ENCODE measurements at regions not wholly inside any gene's neighbourhood (a gene's known extent, or its start where the extent isn't known, plus 50 kb on each side); places are given as distances from the start of the nearest gene placed in this dataset.
"Not testable (repeated sequence)": the region's sequence is repeated elsewhere in the genome, so short reads cannot be mapped to it uniquely, and the experiment has no call there.

DNA sequence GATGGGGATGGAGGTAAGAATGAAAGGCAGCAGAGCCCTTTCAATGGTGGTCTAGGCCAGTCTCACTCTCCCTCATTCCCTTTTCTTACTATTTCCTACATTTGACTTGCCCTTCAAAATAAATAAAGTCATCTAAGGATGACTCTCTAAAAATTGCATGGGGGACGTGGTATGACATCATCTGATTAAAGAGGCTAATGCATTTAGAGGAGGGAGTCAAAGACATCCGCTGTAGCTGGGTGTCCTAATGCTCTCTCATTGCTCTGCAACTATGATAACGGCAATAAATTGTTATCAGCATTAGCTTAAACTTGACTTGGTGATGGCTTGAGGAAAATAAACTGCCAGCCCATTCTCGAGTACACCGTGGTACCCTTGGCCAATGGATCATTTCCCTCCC lies 225.6 kb upstream of the PBX1 start:
- no peak for DNase-seq

- no peak for DNase-seq
Observed at GRCh38 chr1:164337394-164337793, 221.6 kb upstream of the PBX1 start.

- no peak for DNase-seq
Observed at GRCh38 chr1:164337885-164338284, 221.1 kb upstream of the PBX1 start.

DNA sequence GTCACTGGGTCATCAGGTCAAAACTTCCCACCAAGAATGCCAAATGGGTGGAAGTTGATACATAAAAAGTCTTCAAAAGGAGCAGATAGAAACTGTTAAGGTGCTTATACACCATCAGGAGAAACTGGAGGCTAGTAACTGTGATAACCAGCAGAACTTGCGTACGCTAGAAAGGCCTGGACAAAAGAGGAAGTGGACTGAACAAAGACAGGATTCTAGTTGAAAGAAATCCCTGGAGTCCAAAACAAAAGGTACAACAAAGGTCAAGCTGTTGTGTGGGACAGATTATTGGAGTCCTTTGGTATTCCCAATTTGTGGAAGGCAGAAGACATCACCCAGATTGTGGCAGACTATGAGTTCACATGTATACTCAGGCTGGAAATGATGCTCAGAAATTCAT lies 215.8 kb upstream of the PBX1 start:
- DNase-seq = no peak

- no peak for DNase-seq
Observed at GRCh38 chr1:164347980-164348379, 211.0 kb upstream of the PBX1 start.

DNA sequence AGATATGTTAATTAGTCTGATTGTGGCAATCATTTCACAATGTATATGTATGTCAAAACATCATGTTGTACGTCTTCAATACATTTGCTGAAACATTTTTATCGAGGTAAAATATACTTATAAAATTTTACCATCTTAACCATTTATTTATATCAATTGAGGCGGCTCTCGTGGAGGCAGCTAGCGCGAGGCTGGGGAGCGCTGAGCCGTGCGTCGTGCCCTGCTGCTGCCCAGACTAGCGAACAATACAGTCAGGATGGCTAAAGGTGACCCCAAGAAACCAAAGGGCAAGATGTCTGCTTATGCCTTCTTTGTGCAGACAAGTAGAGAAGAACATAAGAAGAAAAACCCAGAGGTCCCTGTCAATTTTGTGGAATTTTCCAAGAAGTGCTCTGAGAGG lies 202.5 kb upstream of the PBX1 start:
- DNase-seq = no peak

DNA sequence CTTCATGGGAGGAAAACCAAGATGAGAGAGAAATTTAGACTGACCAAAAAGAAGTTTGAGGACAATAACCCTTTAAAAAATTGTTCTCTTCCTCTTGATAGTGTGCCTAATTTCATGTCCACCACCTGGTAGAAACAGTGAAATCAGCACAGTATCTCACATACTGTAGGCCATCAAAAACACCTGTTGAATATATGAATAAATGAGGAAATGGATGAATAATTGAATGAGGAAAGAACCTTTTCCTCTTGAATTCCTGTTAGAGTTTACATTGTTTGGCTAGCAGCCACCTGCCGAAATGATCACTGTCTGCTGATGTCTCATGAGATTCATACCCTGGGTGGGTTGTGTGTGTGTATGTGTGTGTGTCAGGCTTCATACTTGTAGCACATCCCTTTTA lies 198.7 kb upstream of the PBX1 start:
- no peak for DNase-seq

GRCh38 chr1:164361927-164362326 lies 197.1 kb upstream of the PBX1 start:
- no peak for DNase-seq

- no peak for DNase-seq
Observed at GRCh38 chr1:164363980-164364379, 195.0 kb upstream of the PBX1 start.

- no peak for DNase-seq
Observed at GRCh38 chr1:164366014-164366413, 193.0 kb upstream of the PBX1 start.

- DNase-seq = no peak
Observed at GRCh38 chr1:164369698-164370365, 189.2 kb upstream of the PBX1 start.

DNA sequence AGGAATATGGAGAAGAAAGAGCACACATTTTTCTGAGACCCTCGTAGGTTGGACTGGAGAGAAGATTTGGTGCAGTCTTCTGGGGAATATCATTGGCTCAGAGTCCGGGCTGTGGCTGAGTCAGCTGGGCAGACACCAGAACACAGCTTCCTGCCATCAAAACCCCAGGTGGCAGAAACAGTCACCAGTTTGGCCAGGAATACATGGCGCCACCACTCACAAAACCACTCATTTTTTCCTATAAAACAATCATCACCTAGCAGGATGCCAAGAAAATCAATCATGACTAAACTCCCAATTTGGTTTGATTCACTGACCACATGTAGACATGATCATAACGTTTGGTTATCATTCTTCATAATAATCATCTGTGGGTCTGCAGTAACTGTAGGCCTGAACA lies 178.1 kb upstream of the PBX1 start:
- DNase-seq = no peak

DNA sequence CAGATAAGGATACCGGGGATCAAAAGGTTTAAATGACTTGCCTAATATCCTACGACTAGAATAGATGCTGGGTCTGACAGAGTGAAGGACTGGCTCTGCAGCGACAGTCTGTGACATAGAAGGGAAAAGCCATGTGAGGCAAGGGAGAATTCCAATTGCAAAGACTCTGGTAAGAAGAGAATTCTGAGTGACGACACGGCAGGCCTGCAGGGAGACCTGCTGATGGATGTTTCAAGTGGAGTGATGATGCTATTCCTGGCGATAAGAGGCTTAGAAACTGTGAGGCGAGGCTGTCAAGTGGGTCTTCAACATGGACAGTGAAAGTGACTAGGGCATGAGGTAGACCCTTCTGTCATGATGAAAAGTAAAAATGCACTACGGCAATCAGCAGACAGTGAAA lies 176.6 kb upstream of the PBX1 start:
- DNase-seq = no peak

DNA sequence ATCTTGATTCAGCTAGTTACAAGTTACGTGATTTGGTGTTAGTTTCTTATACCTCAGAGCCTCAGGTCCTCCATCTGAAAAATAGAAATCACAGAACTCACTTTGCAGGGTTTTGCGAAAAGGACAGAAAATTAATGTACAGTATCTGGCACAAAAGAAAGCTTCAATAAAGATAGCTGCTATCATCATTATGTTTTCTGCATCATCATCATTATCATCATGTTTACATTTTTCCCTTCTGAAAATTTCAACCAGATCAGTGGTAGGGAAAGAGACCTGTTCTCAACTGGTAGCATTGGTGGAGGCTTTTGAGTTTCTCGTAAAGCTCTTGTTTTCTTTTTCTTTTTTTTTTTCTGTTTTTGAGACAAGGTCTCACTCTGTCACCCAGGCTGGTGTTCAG lies 174.7 kb upstream of the PBX1 start:
- no peak for DNase-seq

DNA sequence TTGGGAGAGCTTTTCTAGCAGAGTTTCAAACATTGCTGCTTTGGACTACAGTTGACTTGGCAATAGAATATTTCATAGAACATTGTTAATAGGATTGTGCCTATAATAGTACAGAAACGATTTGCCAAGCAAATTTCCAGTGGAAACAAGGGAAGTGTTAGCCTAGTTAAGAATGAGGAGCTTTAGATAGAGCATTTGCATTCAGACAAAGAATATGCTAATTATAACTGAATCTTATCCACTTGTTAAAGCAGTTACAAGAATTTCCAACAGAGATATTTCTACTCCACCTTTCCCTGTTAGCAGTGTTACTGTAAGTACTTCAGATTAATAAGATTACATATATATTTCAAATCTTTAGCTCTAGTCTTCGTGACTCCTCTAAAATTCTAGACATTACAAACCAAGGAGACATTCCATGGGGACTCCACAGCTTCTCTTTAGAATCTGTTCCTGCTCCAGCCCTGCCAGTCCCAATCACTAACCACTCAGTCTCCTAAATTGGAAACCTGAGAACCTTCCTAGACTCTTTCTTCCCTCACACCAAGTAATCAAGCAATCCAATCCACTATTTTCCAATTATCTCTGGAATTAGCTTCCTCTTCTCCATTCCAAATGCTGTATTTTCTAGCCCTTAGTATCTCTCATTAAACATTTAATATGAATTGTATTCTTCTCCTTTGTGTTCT lies 141.8 kb upstream of the PBX1 start:
- DNase-seq = no peak

DNA sequence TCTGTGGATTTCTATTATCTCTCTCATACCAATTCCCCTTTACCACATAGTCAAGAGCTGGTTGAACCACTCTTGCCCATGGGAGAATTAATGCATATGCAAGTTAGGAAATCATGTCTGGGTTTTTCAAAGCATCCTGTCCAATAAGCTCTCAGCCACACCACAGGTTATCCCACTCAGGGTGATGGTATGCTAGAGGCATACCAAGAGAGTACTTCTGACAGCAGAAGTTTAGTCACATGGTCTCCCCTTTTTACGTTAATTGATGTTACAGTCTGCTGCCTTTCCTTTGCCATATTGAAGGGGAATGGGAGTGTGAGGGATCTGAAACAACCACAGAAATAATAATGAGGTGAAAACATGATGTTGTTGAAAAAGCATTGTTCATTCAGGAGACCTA lies 135.8 kb upstream of the PBX1 start:
- no peak for DNase-seq

DNA sequence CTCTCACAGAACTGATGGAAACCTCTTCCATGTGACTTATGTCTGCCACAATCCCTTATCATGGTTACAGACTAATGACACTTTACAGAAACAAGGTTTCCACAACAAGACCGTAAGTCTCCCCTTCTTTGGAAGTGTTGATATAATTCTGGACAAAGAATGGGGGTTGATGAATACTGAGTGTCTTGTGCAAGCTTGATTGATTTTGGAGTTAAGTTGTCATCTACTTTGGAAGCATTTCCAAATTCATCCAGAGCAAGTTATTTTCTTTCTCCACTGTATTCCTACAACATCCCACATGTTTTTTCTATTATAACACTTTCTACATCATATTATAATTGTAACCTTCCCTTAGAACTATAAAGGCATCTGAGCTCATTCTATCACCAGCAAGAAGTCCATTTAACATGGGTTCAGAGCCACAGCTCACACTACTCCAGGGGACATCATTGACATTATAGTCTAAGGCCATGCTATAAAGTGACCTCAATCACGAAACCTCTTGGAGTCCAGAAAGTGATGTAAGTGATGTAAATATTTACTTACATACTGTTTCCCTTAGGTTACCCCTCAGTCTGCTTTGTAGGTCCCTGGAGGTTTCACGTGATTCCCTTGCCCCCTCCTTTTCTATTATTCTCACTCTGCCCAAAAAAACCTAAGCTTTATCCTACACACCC lies 125.7 kb upstream of the PBX1 start:
- DNase-seq = no peak

- DNase-seq = no peak
Observed at GRCh38 chr1:164433818-164434170, 125.2 kb upstream of the PBX1 start.

DNA sequence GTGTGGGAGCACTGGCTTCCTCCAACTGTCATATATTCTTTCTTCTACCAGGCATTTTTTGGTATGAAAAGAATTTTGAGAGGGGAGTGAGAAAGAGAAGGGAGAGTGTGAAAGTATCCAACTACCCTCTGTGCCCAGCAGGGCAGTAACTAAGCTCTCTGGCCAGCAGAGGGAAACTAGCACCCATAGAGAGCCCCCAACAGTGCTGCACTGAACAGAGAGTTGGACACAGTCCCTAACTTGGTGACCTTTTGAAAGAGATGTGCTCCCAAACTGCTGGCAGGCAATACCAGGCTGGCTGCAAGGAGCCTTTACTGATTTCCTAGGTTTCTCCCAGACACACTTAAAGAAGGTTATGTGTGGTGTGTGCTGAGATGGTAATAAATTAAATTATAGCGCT lies 118.8 kb upstream of the PBX1 start:
- DNase-seq = peak; percentile 25

DNA sequence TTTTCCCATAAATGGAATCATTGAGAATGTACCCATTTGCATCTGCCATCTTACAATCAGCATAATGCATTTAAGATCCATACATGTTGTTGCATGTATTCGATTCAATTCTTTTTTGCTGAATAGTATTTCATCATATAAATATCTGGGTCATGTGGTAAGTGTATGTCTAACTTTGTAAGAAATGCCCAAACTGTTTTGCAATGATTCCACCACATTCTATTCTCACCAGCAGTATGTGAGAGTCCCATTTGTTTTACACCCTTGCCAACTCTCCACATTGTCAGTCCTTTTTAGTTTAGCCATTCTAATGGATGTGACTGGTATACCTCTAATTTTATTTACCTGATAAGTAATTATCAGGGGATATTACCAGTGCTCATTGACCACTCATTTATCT lies 115.8 kb upstream of the PBX1 start:
- no peak for DNase-seq

DNA sequence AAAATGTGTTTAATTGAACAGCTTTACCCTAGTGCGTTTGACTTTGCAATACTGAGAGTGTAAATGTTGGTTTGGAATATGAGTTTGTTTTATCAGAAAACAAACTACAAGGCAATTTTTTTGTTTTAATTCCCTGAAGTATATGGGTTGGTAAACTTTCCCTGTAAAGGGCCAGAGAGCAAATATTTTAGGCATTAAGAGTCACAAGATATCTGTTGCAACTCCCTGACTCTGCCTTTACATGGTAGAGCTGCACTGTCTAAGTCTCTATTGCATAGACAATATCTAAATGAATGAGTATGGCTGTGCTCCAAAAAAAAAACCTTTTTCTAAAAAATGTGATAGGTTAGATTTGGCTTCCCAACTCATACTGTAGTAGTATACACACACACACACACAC lies 115.1 kb upstream of the PBX1 start:
- no peak for DNase-seq

DNA sequence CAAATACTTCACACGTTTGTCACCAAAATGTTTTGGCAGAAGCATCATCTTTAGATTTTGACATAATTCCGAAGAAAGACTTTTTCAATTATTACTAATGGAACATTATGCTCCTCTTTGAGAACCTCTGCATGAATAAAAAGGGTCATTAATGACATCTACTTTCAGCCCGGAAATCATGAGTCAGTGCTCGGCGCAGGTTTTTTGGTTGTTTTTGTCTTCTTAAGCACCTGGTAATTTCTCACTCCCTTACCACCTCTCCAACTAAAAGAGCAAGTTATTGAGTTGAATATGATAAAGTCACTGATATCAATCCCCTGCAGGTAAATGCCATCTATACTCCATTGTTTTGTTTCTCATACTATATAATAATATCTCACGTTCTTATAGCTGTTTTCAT lies 113.0 kb upstream of the PBX1 start:
- no peak for DNase-seq

GRCh38 chr1:164452549-164452948 lies 106.4 kb upstream of the PBX1 start:
- DNase-seq = no peak

DNA sequence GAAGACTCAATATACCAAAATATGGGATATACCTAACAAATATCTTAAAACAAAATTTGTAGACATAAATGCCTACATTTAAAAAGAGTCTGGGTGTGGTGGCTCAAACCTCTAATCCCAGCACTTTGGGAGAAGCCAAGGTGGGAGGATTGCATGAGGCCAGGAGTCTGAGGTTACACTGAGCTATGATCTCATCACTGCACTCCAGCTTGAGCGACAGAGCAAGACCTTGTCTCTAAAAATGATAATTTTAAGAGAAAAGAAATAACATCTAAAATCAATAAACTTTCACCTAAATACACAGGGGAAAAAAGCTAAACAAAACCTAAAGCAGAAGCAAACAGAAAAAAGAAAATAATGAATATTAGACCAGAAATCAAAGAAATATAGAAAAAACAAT lies 102.7 kb upstream of the PBX1 start:
- DNase-seq = no peak

GRCh38 chr1:164459176-164459575 lies 99.8 kb upstream of the PBX1 start:
- DNase-seq = not testable (repeated sequence)

Measured in eye (tissue), 1 donor.